K562 (cell line): ENCODE measurements at regions not wholly inside any gene's neighbourhood (a gene's known extent, or its start where the extent isn't known, plus 50 kb on each side); places are given as distances from the start of the nearest gene placed in this dataset.

ENCODE experiments used
- BHLHE40 ChIP-seq: IDR thresholded peaks from 2 replicates; pipeline ENCODE4 v1.6.1; 2011; ENCODE audit warnings: low read length, improper control_type of control experiment
- CTCF ChIP-seq, 3 experiments: IDR thresholded peaks in 2 of 3; conservative IDR thresholded peaks in 1 of 3; 2 replicates each; pipeline ENCODE4 v1.5.1; 2011 to 2012; ENCODE audit warnings: low read length in 3 of 3, mild to moderate bottlenecking in 3 of 3, control low read depth in 2 of 3, improper control_type of control experiment in 1 of 3, inconsistent platforms in 1 of 3, low read depth in 1 of 3, mixed read lengths in 1 of 3, moderate library complexity in 1 of 3; ENCODE audit not compliant: insufficient read depth in 2 of 3
- MAZ ChIP-seq, 2 experiments: fragments of 450-650 bp in 1 of 2; sonication (generic) in 1 of 2; formaldehyde crosslinking; IDR thresholded peaks in 1 of 2; conservative IDR thresholded peaks in 1 of 2; 2 replicates each; pipeline versions ENCODE4 v1.4.0 to v1.5.0; 2020; ENCODE audit warnings: mild to moderate bottlenecking in 1 of 2, missing genetic modification reagents in 1 of 2
- SNRNP70 ChIP-seq: fragments of 200-400 bp; formaldehyde crosslinking; optimal IDR thresholded peaks from 2 replicates; pipeline ENCODE3; 2017; ENCODE audit warnings: low read depth, low read length

GRCh38 chr9:90442723-90443122 is 199.9 kb downstream of the DIRAS2 start:
- TF ChIP-seq SNRNP70 (no peak), MAZ (CRISPR knock-in tag; conservative IDR thresholded peaks at IDR 0.05 in 1 of 2, IDR thresholded peaks at IDR 0.05 in 1 of 2) (no peak), CTCF (IDR thresholded peaks at IDR 0.05 in 2 of 3, conservative IDR thresholded peaks at IDR 0.05 in 1 of 3; ENCODE audit: insufficient read depth in 2 of 3, low read depth in 1 of 3, low read length in 3 of 3) (no peak), BHLHE40 (no peak)
